ENCODE measurements at regions not wholly inside any gene's neighbourhood (a gene's known extent, or its start where the extent isn't known, plus 50 kb on each side); places are given as distances from the start of the nearest gene placed in this dataset.
A peak's percentile ranks its signal among the peaks of the same experiment; 100 is the strongest.

DNA sequence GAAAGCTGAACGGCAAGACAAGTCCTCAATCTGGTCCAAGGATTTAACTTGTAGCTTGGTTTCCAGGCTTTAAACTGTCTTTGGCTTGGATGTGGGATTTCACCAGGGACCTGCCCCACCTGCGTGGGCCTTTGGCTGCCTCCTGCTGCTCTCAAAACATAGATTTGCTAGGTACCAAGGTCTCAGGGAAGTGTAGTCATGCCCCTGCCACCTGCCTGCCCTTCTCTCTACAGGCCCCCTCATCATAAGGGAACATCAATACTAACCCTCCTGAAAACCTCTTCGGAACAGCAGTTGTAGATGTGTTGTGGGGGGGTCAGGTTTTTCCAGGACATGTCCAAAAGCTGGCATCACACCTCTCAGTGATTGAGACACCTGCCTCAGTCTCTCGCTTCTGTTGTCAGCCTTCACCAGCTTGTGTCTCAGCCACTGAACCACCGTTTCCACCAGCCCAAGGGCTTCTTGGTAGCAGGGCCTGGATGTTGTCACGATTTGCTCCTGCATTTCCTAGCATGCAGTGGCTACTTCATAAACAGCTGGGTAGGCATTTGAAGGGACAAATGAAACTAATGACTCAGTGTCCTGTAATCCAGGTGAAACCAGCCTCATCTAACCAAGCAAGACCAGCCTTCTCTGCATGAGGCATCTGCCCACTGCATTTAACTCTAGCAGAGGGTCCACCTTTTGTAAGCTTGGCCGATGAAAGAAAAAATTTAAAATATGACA lies 141.6 kb upstream of the THBS2 start:
- no peak for DNase-seq (ENCODE audit: low read depth)
- TF ChIP-seq CTCF (conservative IDR thresholded peaks at IDR 0.05; ENCODE audit: low read depth, low read length): no peak
- H3K4me3 ChIP-seq (ENCODE audit: low read depth, low read length): no peak overlapping the region

DNA sequence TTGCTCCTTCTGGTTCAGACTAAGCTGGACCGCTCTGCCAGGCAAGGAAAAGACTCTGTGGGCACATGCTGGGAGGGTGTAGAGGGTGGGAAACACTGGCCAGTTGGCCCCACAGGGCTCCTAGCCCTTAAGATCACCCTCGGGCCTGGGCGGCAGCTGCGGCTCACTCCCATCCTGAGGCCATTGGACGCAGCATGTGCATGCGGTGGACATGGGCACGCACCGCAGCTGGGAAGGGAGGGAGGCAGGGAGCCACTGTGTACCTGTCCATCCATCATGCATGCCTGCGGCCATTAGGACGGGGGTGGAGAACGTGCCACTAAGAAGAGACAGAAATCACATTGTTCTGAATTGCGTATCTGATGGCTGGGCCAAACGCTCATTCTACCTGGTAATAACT lies 140.1 kb upstream of the THBS2 start:
- no peak for DNase-seq (ENCODE audit: low read depth)
- no peak overlapping the region for H3K4me3 ChIP-seq (ENCODE audit: low read depth, low read length)
- no peak for TF ChIP-seq CTCF (conservative IDR thresholded peaks at IDR 0.05; ENCODE audit: low read depth, low read length)

DNA sequence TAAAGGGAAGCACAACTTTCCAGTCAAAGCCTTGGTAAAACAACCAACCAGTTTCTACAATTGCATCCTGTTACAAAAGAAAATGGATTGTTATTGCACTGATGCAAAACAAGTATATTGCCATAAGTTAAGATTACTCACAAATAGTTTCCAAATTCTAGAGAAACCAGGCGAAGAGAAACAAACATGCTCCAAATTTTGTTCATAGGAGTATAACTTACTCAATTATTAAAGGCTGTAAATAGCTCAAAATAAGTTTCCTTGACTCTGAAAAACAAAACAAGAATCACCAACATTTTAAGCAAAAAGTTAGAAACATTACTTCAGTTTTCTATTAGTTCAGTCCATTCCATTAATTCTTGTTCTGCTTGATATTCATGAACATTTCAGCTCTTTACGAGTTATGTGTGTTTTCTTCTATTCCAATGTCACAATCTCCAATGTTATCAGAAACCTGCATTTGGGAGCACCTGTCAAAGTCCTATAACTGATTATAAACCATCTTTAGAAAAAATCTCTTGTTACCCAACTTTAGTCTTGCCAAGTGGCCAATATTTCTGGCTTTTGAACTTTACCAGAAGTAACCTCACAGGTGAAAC lies 137.9 kb upstream of the THBS2 start:
- DNase-seq (ENCODE audit: low read depth): peak; percentile 29
- no peak overlapping the region for H3K4me3 ChIP-seq (ENCODE audit: low read depth, low read length)
- no peak for TF ChIP-seq CTCF (conservative IDR thresholded peaks at IDR 0.05; ENCODE audit: low read depth, low read length)

- no peak for TF ChIP-seq CTCF (conservative IDR thresholded peaks at IDR 0.05; ENCODE audit: low read depth, low read length)
- no peak for DNase-seq (ENCODE audit: low read depth)
- H3K4me3 ChIP-seq (ENCODE audit: low read depth, low read length): no peak overlapping the region
Observed at GRCh38 chr6:169388395-169389166, 134.9 kb upstream of the THBS2 start.

DNA sequence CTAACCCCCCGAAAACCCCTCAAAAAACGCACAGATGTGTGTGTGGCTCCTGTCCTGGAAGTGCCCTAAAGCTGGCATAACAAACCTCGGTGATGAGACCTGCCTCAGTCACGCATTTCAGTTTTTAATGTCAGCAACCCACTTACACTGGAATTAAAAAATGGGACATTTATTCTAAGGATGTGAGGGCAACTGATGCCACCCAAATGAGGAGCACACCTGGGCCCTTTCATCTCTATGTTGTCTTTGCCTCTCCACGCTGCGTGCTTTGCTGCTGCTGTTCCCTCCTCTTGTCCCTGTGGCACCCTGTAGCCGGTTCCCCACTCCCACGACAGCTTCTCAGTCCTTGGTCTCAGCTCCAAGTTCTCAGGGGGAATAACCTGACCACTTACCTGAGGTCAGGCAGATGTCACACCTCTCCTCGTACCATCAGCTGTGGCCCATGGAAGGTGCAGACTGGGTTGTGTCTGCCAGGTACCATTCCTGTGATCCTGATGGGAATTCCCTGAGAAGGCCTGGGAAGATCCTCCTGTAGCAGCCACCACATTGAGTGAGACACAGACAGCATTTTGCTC lies 134.2 kb upstream of the THBS2 start:
- TF ChIP-seq CTCF (conservative IDR thresholded peaks at IDR 0.05; ENCODE audit: low read depth, low read length): no peak
- DNase-seq (ENCODE audit: low read depth): no peak
- no peak overlapping the region for H3K4me3 ChIP-seq (ENCODE audit: low read depth, low read length)

GRCh38 chr6:169386411-169387057 lies 132.9 kb upstream of the THBS2 start:
- DNase-seq (ENCODE audit: low read depth): peak; percentile 75
- TF ChIP-seq CTCF (conservative IDR thresholded peaks at IDR 0.05; ENCODE audit: low read depth, low read length): peak; percentile 19
- H3K4me3 ChIP-seq (ENCODE audit: low read depth, low read length): peak overlapping the region; percentile 11

Data from choroid plexus epithelial cell (primary cell).